Sciatic nerve (tissue), 2 donors: ENCODE measurements at regions not wholly inside any gene's neighbourhood (a gene's known extent, or its start where the extent isn't known, plus 50 kb on each side); places are given as distances from the start of the nearest gene placed in this dataset.

Experiments used
- ATAC-seq: fragments of 200-7000 bp; cut with Tn5 transposase; one replicate; pipeline ENCODE4 v1.9.1; 2020; ENCODE audit warnings: mild to moderate bottlenecking, moderate library complexity
- DNase-seq: peaks from one replicate; pipeline ENCODE4 v3.0.0-alpha.2; 2020; ENCODE audit warnings: low spot score
- intact Hi-C: fragments of 100-400 bp; cut with DNase I; formaldehyde crosslinking; loops from one replicate; pipeline ENCODE4 v1.14.2; 2022
- donor health status: DM: no; HTN: no; CAD: no.
- donor health status: DM: no; HTN: no; CAD: no.

- DNase-seq (no peak), ATAC-seq (no peak)
- intact Hi-C loops = no loop called here
These were observed 267.2 kb upstream of the SALL1 start for GRCh38 chr16:51418258-51418657.

- ATAC-seq (no peak), DNase-seq (no peak)
- intact Hi-C loops = no loop called here
These were observed 265.9 kb upstream of the SALL1 start for GRCh38 chr16:51416926-51417325.

- no peak for DNase-seq
- intact Hi-C loops = no loop called here
- ATAC-seq = no peak
These were observed 259.1 kb upstream of the SALL1 start for GRCh38 chr16:51410125-51410524.

GRCh38 chr16:51409001-51409675 lies 258.1 kb upstream of the SALL1 start:
- no peak for ATAC-seq
- DNase-seq = no peak
- intact Hi-C loops = no loop called here

- DNase-seq (no peak), ATAC-seq (no peak)
- intact Hi-C loops = no loop called here
These were observed 257.3 kb upstream of the SALL1 start for GRCh38 chr16:51408357-51408756.

- no peak for ATAC-seq
- intact Hi-C loops = no loop called here
- no peak for DNase-seq
These were observed 256.9 kb upstream of the SALL1 start for GRCh38 chr16:51407921-51408320.

GRCh38 chr16:51407199-51407598 lies 256.1 kb upstream of the SALL1 start:
- no peak for ATAC-seq
- DNase-seq = no peak
- intact Hi-C loops = no loop called here

- no peak for ATAC-seq
- DNase-seq = no peak
- intact Hi-C loops = no loop called here
These were observed 254.3 kb upstream of the SALL1 start for GRCh38 chr16:51405361-51405760.

GRCh38 chr16:51404386-51404785 lies 253.3 kb upstream of the SALL1 start:
- ATAC-seq (no peak), DNase-seq (no peak)
- intact Hi-C loops = no loop called here

- intact Hi-C loops = no loop called here
- ATAC-seq = peak; percentile 76
- no peak for DNase-seq
These were observed 251.7 kb upstream of the SALL1 start for GRCh38 chr16:51402785-51403184.

GRCh38 chr16:51402298-51402697 lies 251.2 kb upstream of the SALL1 start:
- no peak for ATAC-seq
- DNase-seq = no peak
- intact Hi-C loops = no loop called here

- intact Hi-C loops = no loop called here
- ATAC-seq (no peak), DNase-seq (no peak)
These were observed 250.6 kb upstream of the SALL1 start for GRCh38 chr16:51401673-51402072.

- intact Hi-C loops = no loop called here
- ATAC-seq (no peak), DNase-seq (no peak)
These were observed 249.0 kb upstream of the SALL1 start for GRCh38 chr16:51399908-51400670.

GRCh38 chr16:51394421-51394820 lies 243.4 kb upstream of the SALL1 start:
- no peak for DNase-seq
- ATAC-seq = no peak
- intact Hi-C loops = no loop called here

- DNase-seq = no peak
- no peak for ATAC-seq
- intact Hi-C loops = no loop called here
These were observed 242.4 kb upstream of the SALL1 start for GRCh38 chr16:51393381-51394005.

GRCh38 chr16:51392521-51393187 lies 241.6 kb upstream of the SALL1 start:
- ATAC-seq (peak; percentile 96), DNase-seq (peak; percentile 54)
- intact Hi-C loops = no loop called here

- ATAC-seq (peak; percentile 18), DNase-seq (no peak)
- intact Hi-C loops = no loop called here
These were observed 240.9 kb upstream of the SALL1 start for GRCh38 chr16:51391798-51392511.

GRCh38 chr16:51390877-51391276 lies 239.8 kb upstream of the SALL1 start:
- DNase-seq = no peak
- ATAC-seq = no peak
- intact Hi-C loops = no loop called here

GRCh38 chr16:51389881-51390280 lies 238.8 kb upstream of the SALL1 start:
- no peak for DNase-seq
- no peak for ATAC-seq
- intact Hi-C loops = no loop called here
